GM12864 (cell line): ENCODE measurements at regions not wholly inside any gene's neighbourhood (a gene's known extent, or its start where the extent isn't known, plus 50 kb on each side); places are given as distances from the start of the nearest gene placed in this dataset.

ENCODE experiments used
- DNase-seq: peaks from one replicate; pipeline ENCODE4 v3.0.0-alpha.2; 2011; ENCODE audit warnings: low read depth
- H3K4me3 ChIP-seq: 2 replicates; pipeline ENCODE4 v1.5.1; 2011; ENCODE audit warnings: mild to moderate bottlenecking, low read depth, low read length, control low read depth
- TF ChIP-seq, protein P1 (sequence below): IDR thresholded peaks from 2 replicates; pipeline ENCODE4 v1.5.1; 2011; ENCODE audit warnings: low read depth, mild to moderate bottlenecking, moderate library complexity, low read length, control low read depth, inconsistent platforms; ENCODE audit errors: missing control alignments

GRCh38 chr12:127295630-127296029, 971.3 kb upstream of the TMEM132C start:
- DNase-seq: no peak
- TF ChIP-seq, protein P1, sequence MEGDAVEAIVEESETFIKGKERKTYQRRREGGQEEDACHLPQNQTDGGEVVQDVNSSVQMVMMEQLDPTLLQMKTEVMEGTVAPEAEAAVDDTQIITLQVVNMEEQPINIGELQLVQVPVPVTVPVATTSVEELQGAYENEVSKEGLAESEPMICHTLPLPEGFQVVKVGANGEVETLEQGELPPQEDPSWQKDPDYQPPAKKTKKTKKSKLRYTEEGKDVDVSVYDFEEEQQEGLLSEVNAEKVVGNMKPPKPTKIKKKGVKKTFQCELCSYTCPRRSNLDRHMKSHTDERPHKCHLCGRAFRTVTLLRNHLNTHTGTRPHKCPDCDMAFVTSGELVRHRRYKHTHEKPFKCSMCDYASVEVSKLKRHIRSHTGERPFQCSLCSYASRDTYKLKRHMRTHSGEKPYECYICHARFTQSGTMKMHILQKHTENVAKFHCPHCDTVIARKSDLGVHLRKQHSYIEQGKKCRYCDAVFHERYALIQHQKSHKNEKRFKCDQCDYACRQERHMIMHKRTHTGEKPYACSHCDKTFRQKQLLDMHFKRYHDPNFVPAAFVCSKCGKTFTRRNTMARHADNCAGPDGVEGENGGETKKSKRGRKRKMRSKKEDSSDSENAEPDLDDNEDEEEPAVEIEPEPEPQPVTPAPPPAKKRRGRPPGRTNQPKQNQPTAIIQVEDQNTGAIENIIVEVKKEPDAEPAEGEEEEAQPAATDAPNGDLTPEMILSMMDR: no peak
- H3K4me3 ChIP-seq: no peak overlapping the region

DNA sequence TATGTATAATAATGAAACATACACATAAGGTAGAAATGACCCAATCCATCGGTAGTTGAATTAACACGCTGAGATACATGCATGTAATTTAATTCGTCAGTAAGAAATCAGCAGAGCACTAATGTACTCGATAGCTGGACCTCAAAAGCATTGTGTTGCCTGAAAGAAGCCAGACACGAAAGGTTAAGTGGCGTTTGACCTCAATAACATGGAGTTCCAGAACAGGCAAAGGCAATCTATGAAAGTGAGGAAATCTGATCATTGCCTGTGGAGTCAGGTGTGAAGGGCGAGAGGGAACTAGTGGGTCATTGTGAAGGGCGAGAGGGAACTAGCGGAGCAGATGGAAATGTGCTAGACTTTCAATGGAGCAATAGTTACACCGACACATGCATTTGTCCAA, 970.4 kb upstream of the TMEM132C start:
- TF ChIP-seq, protein P1: no peak
- DNase-seq: no peak
- H3K4me3 ChIP-seq: no peak overlapping the region

DNA sequence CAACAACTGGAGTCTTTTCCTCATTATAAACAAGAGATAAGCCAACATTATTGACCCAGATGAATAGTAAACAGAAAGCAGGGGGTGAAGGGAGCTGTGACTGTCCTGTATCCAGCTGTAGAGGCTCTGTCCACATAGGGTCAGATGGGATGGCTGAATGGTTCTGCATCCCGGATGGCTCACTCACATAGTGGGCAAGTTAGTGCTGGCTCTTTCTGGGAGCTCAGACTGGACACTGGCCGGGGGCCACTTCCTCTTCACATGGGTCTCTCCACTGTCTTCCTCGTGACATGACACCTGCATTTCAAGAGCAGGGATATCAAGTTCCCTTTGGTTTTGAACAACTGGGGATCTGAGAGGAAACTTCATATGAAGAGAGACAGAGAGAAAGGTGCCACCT, 969.6 kb upstream of the TMEM132C start:
- H3K4me3 ChIP-seq: no peak overlapping the region
- TF ChIP-seq, protein P1: no peak
- DNase-seq: no peak

DNA sequence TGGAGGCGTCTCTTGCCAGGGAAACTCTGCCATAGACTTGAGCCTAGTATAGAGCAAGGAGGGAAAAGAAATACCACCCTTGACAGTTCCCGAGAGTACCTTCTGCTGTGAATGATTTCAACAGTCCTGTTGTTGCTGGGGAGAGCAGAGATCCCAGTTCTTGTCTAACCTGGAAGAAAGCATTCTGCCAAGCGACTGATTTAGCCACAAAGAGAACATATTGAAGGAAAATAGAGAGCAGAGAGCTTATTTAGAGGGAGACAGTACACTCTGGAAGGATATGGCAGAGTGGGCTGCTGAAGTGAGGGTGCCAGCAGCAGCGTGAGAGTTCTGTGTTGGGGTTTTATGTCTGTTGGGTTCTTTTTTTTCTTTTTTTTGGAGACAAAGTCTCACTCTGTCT, 966.9 kb upstream of the TMEM132C start:
- DNase-seq: no peak
- H3K4me3 ChIP-seq: no peak overlapping the region
- TF ChIP-seq, protein P1: no peak

GRCh38 chr12:127300753-127301152, 966.2 kb upstream of the TMEM132C start:
- TF ChIP-seq, protein P1: no peak
- no peak overlapping the region for H3K4me3 ChIP-seq
- no peak for DNase-seq

DNA sequence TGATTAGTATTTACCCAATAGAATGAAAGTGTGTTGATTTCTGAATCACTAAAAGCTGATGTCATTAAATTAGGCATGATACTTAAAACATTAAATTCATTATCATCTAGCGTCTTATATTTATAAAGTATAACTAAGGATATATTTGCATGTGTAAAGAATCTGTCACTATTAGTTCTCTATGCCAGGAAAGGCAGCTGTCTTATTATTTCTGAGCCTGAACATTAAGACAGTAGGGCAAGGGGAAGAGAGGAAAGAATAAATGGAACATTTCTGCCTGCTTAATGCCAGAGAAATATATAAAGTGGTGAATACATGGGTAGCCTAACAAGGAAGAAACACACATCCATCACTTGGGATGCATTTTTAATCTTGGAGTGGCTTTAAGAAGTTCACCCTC, 965.1 kb upstream of the TMEM132C start:
- DNase-seq: no peak
- TF ChIP-seq, protein P1: no peak
- no peak overlapping the region for H3K4me3 ChIP-seq
